ENCODE measurements at regions not wholly inside any gene's neighbourhood (a gene's known extent, or its start where the extent isn't known, plus 50 kb on each side); places are given as distances from the start of the nearest gene placed in this dataset.
"Not testable (repeated sequence)": the region's sequence is repeated elsewhere in the genome, so short reads cannot be mapped to it uniquely, and the experiment has no call there.

DNA sequence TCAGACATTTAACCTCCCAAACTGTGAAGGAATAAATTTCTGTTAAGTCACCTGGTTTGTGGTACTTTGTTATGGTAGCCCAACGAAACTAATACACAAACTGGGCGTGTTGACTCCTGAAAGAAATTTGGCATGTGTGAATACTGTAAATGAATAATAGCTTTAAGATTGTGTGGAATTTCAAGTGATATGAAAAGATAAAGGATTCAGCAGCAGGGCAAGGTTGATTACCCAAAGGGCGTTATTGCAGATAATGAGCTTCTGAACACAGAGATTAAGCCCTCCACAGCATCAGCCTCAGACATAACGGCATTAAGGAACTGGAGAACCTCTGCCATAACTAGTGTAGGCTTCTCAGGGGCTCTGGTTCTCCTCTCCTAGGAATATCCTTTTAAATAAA, 451.5 kb upstream of the NECTIN3 start:
- DNase-seq (ENCODE audit: low read depth) = no peak

DNA sequence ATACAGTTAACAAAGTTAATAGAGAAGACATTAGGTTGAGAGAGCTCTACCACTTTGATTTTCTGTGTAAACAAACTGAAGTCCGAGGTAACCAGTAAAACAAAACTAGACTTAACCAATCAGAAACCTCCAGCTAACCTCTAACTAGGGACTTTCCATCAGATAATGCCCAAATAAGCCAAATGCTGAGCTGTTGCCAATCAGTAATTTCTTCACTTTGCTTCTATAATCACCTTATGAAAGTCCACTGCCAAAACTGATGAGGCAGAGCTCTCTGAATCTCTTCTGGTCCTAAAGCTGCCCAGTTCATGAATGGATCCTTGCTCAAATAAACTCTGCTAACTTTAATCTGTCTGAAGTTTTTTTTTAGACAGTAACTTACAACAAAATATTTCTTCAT, 448.0 kb upstream of the NECTIN3 start:
- DNase-seq (ENCODE audit: low read depth) = no peak

DNA sequence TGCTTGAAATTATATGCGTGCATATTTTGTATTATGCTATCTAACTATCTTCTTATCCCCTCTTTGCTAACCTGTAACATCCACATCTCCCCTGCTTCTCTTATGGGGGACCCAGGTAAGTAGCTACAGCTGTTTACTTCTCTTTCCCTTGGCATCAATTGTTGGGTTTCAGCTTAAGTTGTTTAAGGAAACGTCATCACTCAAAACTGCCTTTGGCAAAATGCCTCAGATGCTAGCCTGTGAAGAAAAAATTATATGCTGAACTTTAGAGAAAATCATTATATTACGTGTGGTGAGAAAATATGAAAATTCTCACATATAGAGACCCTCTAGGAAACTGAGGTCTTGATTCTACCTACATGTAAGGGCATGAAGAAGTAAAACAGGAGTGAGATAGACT, 447.0 kb upstream of the NECTIN3 start:
- no peak for DNase-seq (ENCODE audit: low read depth)

GRCh38 chr3:110625201-110625747, 446.3 kb upstream of the NECTIN3 start:
- DNase-seq (ENCODE audit: low read depth) = no peak

- DNase-seq (ENCODE audit: low read depth) = not testable (repeated sequence)
Measured at GRCh38 chr3:110626652-110627111, 444.9 kb upstream of the NECTIN3 start.

GRCh38 chr3:110628650-110629301, 442.8 kb upstream of the NECTIN3 start:
- no peak for DNase-seq (ENCODE audit: low read depth)

DNA sequence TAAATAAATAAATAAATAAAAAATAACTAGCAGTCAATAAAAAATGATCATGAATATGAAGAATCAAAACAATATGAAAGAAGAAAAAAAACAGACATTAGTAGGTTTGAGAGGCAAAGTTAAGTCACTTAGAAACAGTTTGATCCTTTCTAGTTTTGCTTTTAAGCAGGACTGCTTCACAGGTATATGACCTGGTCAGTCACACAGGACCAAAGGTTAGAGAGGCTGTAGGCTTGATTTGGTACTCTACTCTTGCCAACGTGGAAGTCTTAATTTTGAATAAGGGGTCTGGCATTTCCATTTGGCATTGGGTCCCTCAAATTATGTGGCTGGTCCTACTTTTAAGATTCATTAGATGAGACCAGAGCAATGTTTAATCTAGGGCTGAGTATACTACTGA, 441.7 kb upstream of the NECTIN3 start:
- DNase-seq (ENCODE audit: low read depth) = no peak

DNA sequence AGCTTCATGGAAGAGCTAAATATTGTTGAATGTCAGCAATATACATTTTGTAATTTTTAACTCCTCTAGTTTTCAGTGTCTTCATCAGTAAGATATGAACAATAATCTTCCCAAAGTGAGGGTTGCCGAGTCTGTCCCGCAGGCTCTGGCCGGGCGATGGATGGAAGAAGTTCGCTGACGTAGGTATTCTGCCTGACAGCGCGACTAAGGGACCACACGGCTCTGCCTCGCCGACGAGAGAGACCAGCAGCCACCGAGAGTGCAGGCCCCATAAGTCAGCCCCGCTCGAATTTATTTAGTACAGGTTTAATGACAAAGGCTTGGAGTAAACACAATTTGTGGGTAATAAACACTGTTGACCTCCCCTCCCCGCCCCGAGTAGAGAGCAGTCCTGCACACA, 427.4 kb upstream of the NECTIN3 start:
- no peak for DNase-seq (ENCODE audit: low read depth)

DNA sequence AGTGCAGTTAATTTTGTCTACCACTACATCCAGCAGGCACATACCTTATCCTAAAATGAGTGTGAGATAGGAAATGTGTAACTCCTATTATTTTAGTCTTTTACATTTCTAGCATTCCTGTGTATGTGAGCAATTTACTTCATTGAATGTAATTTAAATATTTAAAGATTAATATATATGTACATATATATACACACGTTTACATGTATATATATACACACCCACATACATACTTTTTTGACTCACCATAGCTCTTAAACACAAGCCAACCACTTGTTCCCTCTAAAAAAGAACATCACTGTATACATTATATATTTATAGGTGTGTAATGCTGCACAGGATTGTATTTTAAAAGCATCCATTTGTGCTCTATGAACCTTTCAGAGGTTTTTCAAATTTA, 425.6 kb upstream of the NECTIN3 start:
- DNase-seq (ENCODE audit: low read depth) = no peak

- no peak for DNase-seq (ENCODE audit: low read depth)
Measured at GRCh38 chr3:110646496-110646895, 425.1 kb upstream of the NECTIN3 start.

DNA sequence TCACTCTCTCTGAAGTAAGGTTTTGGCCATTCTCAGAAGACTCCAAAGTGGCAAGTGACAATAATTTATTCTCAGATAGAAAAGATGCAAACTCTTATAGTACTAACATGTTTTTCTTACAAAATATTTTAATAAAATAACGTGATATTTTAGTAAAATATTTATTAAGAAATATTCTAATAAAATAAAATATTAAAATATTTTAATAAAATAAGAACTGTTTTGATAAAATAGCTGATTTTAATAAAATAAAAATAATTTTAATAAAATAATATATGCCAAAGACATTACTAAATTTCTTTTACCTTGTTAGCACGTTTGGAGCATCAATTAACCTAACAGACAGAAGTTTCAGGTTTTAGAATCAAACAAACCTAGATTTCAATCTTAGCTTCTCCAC, 424.0 kb upstream of the NECTIN3 start:
- no peak for DNase-seq (ENCODE audit: low read depth)

DNA sequence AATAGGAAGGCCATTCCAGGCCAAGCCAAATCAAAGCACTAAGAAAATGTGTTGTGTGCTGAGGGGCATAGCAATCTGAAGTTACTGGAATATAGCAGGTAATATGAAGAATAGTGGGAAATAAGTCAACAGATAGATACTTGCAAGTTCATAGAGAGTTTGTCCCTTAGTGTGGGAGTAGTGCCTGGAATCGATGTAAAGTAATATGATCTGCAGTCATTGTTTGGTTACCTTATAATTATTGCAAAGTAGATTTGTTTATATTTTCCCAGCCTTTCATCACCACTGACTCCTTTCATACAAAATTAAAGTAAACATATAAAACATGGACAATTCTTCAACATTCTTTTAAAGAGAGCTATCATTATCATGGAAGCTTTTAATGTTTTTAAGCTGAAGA, 420.9 kb upstream of the NECTIN3 start:
- DNase-seq (ENCODE audit: low read depth) = no peak

DNA sequence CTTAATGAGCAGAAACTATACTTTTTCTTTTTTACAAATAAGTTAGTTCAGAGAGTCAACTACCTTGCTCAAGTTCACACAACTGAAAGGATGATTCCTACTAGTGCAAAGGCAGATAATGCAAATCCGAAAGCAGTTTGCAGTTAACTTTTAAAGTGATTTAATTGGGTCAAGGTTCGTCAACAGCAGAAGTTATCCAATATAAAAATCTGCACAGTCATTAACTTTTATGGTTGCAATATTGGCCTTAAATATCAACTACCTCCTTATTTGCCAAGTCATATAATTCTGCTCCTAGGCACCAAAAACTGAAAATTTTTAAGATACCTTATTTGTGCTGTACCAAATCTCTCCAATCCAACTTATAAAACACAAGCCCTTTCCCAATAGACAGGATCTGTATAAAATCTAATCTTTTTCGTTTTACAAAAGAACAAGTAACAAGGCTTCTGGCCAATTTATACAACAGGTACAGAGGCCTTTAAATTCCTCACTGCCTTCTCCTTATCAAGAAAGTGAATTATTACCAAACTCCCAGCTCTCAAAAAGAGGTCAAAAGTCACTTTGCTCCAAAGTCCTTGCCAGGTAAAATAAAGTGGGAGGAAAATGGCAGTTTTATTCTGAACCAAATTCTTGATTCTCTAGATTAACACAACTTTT, 416.6 kb upstream of the NECTIN3 start:
- no peak for DNase-seq (ENCODE audit: low read depth)

DNA sequence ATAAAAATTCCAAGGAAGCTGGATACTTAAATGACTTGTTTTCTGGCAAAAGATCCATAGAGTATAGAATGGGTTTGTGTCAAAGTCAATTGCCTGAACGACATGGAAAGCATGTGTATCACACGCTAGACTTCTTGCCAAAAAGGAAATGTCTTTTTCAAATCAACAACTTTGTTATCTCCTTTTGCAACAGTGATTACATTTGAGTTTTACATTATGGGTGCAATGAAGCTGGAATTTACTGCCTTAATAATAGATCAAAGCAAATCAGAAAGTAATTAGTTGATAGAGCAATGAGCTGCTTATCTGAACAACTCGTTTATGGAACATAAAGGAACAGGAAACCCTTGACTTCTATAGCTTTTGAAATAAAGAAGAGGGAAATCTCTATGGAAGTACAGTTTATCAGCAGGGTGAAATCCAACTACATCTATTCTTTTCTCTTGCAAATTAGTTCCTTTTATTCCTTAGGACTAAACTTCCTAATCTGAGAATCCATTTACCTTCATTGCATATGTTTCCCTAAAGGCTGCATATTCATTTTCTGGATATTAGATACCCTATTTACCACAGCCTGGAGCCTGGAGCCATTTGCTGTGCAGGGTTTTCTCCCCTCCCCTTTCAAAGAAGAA, 415.1 kb upstream of the NECTIN3 start:
- DNase-seq (ENCODE audit: low read depth) = no peak

DNA sequence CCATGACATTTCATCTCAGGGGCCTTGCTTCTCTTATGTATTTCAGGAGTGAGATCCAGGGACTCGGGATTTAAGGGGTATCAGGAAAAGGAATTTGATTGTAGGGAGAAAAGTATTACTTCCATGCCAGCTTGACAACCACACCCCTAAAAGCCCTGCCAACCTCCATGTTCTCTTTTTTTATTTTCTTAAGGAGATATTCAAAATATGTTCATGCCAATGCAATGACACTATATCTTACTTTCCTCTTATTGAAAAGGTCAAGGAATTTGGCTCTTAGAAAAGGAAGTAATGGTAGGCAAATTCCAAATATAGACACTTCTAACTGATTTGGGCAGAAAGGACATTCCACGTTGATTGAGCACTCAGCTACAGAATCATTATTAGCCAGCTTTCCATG, 407.5 kb upstream of the NECTIN3 start:
- no peak for DNase-seq (ENCODE audit: low read depth)

GRCh38 chr3:110666495-110666894, 405.1 kb upstream of the NECTIN3 start:
- DNase-seq (ENCODE audit: low read depth) = no peak

DNA sequence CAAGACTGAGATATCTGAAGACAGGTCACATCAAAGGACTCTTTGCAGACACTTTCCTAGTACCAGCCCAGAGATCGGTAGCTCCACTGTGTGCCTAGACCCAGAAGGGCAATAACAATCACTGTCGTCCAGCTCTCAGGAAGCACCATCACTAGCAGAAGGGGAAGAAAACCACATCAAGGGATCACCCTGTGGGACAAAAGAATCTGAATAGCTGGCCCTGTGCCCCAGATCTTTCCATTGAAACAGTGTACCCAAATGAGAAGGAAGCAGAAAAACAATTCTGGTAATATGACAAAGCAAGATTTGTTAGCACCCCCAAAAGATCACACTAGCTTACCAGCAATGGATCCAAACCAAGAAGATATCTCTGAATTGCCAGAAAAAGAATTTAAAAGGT, 404.4 kb upstream of the NECTIN3 start:
- DNase-seq (ENCODE audit: low read depth) = no peak

DNA sequence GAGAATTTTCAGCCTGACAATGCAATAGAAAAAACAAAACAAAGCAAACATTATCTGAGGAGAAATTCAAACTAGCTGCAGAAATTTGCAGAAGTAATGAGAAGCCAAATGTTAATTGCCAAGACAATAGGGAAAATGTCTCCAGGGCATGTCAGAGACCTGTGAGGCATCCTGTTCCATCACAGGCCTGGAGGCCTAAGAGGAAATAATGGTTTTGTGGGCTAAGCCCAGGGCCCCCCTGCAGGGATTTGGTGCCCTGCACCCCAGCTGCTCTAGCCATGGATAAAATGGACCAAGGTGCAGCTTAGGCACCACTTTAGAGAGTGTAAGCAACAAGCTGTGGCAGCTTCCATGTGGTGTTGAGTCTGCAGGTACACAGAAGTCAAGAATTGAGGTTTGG, 401.2 kb upstream of the NECTIN3 start:
- no peak for DNase-seq (ENCODE audit: low read depth)

DNA sequence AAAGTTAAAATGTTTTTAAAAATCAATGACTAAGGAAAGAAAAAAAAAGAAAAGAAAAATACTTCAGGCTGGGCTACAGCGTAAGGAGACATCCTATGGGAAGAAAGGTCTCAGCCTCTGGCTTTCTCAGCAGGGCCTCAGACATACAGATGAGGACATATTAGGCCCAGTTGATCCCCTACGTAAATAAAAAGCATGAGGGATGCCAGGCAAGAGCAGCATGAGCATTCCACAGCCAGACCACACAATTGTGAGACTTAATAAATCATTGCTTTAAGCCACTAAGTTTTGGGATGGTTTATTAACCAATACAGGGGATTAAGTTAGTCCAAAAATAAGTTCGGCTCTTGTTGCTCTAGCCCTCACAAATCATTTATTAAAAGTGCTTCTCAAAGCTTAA, 394.1 kb upstream of the NECTIN3 start:
- DNase-seq (ENCODE audit: low read depth) = no peak

GRCh38 chr3:110679285-110679684, 392.3 kb upstream of the NECTIN3 start:
- no peak for DNase-seq (ENCODE audit: low read depth)

DNA sequence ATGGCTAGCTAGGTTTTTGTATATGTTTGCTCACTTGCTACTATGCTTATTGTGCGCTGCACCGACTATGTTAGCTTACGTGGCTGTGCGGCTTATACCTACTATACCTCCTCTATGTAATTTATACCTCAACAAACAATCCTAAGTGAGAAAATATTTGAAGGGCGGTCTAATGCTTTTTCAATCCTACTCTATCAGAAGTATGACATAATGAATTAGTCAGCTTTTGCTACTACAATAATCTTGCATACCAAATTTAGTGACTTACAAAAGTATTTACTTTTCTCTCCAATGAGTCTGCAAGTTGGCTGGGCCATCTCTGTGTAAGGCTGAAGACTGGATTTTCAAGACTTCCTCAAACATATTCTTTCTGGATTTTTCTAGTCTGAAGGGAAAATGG, 391.2 kb upstream of the NECTIN3 start:
- DNase-seq (ENCODE audit: low read depth) = no peak

DNA sequence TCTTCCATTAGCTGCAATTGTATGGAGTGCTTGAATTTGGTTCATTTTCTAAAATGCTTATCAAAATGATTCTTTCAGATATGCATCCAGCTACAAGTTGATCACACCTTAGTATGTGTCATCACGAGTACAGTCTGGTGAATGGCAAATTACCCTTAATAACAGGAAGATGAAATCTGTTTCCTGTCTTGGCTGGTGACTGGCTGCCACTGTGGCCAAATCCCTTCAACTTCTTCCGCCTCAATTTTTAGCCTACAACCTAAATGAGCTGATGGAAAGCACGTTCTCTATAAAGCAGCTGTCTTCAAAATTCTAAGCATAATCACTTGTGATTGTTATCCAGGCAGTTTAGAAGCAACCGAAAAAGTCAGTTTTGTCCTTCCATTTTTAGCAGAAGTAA, 387.1 kb upstream of the NECTIN3 start:
- no peak for DNase-seq (ENCODE audit: low read depth)

DNA sequence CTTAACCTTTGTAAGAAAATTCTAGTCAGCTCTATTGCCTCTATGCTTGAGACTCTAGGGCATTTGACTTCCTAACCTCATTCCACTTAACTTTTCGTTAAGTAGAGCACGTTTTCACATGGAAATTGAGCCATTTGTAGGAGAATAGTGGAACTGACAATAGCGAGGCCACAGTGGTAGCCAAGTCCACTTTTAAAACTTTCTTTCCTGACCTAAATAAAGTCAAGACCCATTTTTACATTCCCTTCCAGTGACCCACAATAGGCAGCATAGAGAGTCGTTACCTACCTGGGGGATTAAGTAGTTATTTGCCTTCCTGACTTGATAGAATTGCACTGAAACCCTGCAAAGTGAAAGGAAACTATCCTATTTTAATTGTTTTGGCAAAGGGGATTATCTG, 386.0 kb upstream of the NECTIN3 start:
- DNase-seq (ENCODE audit: low read depth) = no peak
